Activated gamma-delta T cell (primary cell): ENCODE measurements at regions not wholly inside any gene's neighbourhood (a gene's known extent, or its start where the extent isn't known, plus 50 kb on each side); places are given as distances from the start of the nearest gene placed in this dataset.

Source experiments
- DNase-seq: peaks from one replicate; lab custom pipeline; 2025; lab: John Stamatoyannopoulos, UW

DNA sequence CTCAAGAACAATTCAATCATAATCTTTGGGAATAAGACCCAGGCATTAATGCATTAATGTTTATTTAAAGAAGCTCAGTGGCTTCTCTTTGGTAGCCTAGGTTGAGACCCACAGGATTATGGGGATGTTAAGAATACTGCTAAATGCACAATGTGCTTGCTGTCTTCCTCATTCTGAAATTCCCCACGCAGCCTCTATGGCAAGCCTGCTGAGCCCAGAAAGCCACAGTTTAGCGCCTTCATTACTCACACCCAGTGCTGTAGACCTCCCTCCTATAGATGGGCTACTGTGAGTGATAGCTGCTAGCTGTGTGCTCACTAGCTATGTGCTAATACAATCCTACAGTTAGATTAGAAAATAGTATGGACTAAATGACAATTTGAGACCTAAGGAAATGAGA is 90.6 kb downstream of the TNFSF13B start:
- no peak for DNase-seq

DNA sequence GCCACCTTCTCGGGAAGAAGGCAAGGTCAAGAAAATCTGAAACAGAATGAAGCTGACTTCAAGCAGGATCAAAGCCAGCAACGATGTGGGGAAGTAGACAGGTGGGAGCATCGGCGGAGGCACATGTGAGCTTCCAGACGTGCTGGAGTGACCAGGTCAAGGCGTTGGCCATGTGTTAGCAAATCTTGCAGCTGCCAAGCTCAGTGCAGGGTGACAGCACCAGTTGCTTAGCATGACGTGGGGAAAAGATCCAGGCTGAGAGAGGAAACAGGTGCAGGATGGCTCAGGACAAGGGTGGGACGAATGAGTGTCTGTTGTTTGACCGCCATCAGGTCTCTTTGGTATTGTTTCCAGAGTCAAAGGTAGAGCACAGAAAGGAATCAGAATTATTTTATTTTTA is 92.3 kb downstream of the TNFSF13B start:
- DNase-seq = no peak

DNA sequence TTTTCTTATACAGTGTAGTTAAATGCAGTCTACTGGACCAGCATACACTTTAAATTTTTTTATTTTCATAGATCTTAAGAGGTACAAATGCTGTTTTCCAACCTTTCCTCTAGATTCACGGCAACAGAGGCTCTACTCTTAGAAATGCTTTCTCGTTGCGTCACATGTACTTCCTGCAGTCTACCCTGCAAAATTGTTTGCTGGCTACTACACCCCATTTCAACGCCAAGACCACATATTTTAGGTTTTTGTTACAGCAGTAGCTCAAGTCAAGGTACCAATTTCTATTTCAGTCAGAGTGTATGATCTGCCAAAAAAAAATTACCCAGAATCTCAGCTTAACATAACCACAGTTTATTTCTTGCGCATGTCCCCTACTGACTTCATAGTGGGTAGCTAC is 94.1 kb downstream of the TNFSF13B start:
- DNase-seq = no peak

DNA sequence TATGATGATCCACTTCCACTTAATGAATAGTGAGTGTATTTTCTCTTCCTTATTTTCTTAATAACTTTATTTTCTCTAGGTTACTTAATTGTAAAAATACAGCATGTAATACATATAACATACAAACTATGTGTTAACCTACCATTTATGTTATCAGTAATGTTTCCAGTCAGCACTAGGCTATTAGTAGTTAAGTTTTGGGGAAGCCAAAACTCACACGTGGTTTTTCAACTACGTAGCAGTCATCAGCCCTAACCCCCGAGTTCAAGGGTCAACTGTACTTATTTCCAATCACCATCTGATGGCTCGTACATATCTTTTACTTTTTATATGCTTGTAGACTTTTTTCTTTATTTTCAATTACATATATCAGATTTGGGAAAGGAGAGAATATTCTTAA is 95.7 kb downstream of the TNFSF13B start:
- no peak for DNase-seq

DNA sequence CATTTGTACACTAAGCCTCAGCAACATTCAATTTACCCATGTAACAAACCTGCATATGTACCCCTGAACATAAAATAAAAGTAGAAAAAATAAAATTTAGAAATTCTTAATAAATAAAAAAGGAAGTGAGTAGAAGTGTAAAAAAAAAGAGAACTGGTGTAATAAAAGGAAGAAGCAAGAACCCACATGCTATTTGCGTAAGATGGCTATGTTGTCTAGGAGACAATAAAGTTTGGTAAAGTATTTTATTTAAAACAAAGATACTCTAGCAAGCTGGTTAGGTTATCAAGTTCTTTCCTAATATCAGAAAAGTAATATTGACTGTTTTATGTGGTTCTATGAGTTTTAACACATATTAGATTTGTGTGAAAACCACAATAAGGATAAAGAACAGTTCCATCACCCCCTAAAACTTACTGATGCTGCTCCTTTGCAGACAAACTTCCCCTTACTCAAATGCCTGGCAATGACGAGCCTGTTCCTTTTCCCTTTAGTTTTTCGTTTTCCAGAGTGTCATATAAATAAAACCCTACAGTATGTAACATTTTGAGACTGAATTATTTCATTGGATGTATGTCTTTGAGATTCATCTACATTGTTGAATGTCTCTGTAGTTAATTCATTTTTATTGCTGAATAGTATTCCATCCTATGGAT is 98.9 kb downstream of the TNFSF13B start:
- DNase-seq = no peak

DNA sequence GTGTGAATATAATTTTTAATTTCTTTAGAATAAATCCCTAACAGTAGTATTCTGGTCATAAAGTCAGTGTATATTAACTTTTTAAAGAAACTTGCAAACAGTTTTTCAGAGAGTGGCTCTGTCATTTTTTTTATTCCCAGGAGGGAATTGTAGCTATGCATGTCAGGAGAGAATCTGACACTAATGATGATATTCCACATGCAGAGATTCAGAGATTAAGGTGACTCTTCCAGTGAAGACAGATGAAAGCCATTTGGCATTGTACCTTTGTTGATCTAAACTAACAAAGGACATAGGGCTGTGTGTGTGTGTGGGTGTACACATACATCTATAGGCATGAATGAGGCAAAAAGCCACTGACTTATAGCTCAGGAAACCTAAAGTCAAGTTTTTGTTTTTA is 99.9 kb downstream of the TNFSF13B start:
- DNase-seq = no peak

DNA sequence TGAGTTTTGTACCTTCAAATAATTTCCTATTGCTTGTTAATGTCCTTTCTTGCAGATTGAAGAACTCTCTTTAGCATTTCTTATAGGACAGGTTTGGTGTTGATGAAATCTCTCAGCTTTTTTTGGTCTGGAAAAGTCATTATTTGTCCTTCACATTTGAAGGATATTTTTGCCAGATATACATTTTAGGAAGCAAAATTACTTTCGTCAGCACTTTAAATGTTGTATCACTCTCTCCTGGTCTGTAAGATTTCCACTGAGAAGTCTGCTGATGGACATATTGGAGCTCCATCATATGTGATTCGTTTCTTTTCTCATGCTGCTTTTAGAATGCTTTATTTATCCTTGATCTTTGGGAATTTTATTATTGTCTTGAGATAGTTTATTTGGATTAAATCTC is 105.5 kb downstream of the TNFSF13B start:
- DNase-seq = no peak

DNA sequence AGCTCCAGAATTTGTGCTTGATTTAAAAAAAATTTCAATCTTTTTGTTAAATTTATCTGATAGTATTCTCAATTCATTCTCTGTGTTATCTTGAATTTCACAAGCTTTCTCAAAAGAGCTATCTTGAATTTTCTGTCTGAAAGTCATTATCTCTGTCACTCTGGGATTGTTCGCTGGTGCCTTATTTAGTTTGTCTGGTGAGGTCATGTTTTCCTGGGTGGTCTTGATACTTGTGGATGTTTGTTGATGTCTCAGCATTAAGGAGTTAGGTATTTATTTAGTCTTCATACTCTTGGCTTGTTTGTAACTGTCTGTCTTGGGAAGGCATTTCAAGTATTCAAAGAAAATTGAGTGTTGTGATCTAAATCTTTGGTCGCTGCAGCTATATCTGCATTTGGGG is 106.3 kb downstream of the TNFSF13B start:
- no peak for DNase-seq

DNA sequence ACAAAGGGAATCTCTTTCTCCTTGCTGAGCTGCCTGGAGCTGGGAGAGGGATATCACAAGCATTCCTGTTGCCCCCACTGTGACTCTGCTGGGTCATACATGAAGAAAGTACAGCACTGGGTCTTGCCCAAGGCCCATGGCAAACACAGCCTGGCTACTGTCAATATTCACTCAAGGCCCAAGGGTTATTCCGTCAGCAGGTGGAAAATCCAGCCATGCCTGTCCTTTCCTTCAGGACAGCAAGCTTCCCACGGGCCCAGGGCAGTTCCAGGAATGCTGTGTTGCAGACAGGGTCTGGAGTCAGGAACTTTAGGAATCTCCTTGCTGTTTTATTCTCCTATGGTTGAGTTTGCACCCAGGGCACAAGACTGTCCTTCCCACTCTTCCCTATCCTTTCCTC is 106.8 kb downstream of the TNFSF13B start:
- DNase-seq = no peak

DNA sequence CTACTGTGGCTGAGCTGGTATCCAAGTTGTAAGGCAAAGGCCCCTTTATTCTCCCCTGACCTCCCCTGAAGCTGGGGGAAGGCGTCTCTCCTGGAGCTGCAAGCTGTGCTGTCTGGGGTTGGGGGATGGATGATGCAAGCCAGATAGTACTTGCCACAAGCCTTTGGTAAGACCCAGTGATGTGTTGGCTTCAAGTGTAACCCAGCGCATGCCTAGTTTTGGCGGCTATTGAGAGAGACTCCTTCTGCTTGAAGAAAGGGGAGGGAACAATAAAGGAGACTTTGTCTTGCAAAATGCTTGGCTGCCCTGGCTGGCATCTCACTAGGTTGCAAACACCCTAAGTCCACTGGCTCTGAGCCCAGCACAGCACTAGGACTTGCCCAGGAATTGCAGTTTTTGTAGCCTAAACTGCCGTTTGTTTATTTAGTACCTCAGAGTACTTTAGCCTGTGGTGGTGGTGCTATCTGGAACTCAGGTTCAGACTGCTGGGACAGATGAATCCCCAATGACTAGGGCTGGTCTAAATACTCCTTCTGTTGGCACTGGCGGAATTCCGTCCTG is 108.2 kb downstream of the TNFSF13B start:
- no peak for DNase-seq

DNA sequence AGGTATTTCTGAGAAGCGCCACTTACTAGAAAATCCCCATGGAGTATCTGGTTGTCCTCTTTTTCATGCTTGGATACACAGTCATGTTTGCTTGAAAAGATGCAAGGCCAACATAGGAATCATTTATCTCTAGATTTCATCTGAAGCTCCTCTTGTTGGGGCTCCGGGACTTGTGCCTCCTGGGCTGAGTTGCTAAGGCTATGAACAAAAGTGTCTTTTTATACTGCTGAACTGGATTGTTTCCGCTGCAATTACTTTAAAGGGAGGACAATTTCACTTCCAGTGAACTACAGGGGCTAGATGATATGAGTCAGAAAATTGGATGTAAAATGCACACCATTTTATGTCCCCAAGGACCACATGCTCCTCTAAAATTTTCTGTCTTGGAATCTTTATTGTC is 114.1 kb downstream of the TNFSF13B start:
- no peak for DNase-seq

DNA sequence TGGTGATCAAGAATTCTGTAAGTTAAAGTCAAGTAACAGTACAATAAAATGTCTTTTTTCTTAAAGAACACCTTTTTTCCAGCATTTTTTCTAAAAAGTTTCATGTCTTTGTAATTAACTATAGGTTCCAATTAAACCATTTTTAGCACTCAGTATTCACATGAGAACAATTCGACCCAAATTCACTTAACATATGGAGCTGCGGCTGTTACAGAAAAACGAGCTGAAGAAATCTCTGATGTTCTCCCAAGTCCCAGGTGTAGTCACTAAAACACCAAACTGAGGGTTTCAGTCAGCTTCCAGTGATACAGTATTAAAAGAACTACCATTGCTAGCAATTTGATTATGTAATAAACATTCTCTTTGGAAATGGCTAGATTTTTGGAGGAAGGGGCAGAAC is 117.6 kb downstream of the TNFSF13B start:
- no peak for DNase-seq

DNA sequence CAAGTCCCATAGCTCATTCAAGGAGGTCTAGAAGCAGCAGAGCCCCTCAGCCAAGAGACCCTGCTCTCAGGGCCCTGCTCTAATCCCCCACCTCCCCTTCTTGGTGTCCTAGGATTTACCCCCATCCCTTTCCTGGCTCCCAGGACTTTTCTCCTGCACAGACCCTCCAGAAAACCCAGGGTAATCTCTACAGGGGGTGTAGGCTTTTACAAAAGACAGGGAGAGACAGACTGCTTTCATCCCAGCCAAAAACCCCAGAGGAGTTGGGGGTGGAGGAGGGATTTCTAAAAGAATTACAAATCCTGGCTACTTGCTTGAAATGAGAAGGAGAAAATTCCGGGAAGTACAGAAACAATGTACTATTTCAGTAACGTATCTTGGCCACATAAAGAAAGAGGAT is 133.3 kb downstream of the TNFSF13B start:
- DNase-seq = no peak

DNA sequence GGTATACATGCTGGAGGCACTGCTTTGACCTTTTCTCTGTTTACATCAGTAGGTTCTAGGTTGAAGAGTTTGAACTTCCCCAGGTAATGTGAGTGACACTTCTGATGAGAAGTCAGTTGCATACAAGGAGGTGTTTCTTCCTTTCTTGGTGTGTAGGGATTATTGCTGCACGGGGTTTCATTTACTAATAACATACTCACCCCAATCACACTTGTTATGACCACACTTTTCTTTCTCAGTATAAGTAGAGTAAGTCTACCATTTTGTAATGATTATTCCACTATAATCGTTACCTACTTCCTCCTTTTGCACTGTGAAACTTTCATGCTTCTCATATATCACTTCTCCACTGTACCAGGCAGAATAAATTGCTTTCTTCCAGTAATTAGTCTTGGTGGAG is 138.0 kb downstream of the TNFSF13B start:
- no peak for DNase-seq

DNA sequence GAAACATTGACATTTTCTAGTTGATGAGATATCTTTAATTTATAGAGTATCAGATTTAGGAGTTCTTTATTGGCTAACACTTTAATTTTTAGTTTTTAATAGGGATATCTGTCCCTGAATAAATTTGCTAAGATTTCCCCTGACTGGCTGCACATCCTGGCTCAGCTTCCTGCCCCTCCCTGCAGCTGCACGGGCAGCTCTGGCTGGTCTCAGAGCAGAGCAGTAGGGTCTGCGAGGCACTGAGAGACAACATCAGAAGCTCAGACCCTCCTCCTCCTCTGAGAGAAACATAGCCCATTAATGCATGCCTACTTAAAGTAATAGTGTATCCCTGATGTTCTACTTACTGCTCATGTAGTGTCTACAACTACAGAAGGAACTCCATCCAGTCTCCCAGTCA is 139.2 kb downstream of the TNFSF13B start:
- DNase-seq = no peak

DNA sequence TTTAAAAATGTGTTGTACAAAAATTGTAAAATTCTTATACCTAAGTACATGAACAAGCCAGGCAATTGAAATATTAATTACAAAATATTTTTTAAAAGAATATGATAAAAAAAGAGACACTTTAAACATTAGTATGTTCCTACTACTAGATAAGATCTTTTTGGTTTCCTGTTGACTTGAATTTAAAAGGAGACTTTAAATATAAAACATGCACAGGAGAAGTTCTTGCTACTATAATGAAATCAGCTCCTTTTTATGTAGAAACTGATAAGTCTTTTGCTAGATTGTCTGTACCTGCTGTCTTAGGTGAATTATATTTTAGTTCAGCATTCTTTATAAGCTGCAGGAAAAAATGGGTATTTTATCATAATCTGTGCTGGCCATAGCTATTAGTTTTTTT is 140.2 kb downstream of the TNFSF13B start:
- DNase-seq = no peak

DNA sequence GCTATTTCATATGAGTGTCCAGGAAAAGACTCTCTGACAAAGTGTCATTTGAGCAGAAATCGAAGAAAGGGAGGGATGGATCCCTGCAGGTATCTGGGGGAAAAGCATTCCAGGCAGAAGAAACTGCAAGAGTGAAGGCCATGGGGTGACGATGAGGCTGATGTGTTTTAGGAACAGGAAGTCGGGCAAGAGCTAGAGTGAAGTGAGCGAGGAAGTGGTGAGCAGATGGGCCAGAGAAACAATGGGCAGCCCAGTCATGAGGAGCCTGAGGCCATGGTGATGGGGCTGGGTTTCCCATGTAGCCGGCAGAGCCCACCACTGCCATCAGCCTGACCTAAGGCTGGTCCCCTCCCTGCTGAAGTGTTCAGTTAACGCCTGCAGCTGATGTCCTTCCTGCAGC is 150.2 kb downstream of the TNFSF13B start:
- DNase-seq = no peak

DNA sequence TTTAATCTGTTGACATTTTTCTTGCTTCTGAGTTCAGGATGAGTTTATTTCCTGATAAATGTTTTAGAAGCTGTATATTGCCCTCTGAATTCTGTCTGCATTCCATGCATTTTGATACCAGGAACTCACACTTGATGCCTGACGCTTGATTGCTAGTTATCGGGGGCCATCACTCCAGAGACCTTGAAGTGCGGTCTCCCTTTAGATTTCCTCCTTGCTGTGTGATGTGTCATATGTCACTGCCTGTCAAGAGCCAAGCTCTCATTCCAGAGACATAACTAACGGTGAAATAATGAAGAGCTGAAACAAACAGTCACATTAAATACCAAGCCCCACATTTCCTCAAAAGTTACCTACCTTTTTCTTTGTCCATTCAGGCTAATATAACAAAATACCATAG is 155.5 kb downstream of the TNFSF13B start:
- no peak for DNase-seq

DNA sequence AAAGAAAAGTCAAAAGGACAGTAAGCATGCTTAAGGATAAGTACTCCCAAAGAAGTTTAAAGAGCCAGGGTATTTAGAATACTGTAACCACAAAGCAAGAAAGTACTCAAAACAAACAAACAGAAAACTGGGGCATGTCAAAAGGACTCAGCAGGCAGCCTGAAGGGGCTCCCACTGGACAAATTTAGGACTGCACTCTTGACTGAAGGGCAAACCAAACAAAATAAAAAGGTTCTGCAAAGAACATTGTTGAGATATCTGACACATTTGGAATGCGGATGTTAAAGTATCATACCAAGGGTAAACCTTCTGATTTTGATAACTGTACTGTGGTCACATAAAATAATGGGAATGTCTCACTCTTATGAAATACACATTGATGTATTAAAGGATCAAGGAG is 157.4 kb downstream of the TNFSF13B start:
- DNase-seq = no peak

DNA sequence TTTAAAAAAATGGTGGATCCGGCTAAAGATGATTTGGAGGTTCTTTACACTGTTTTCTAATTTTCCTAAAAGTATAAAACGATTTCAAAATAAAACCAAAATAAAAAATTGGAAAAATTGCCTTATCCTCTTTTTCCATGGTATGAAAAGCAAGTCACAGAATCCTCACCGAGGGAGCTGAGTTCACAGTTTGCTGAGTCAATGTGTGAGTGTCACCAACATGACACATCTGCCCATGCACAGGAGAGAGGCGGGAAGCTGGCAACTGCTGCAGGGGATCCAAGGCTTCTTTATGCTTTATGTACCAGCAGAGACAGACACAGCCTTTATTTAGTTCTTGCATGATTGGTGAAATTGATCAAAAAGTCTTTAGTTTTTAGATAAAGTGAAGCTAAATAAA is 157.8 kb downstream of the TNFSF13B start:
- DNase-seq = no peak

DNA sequence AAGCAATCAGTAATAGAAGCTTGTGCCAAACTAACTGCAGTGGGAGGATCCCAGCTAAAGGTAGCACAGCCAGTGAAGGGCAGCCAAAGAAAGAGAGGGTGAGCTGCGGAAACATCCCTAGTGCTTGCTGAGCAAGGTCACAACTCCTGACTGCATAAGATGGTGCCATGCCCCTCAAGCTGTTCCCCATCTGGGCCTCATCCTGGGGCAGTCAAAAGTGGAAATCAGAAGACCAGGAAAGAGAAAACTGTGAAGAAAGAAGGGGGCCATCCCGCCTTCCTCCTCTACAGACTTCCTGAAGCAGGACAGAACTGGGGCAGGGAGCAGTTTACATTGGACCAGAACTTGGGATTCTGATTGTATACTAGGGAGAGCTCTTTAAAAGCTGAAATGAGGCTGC is 159.2 kb downstream of the TNFSF13B start:
- no peak for DNase-seq

DNA sequence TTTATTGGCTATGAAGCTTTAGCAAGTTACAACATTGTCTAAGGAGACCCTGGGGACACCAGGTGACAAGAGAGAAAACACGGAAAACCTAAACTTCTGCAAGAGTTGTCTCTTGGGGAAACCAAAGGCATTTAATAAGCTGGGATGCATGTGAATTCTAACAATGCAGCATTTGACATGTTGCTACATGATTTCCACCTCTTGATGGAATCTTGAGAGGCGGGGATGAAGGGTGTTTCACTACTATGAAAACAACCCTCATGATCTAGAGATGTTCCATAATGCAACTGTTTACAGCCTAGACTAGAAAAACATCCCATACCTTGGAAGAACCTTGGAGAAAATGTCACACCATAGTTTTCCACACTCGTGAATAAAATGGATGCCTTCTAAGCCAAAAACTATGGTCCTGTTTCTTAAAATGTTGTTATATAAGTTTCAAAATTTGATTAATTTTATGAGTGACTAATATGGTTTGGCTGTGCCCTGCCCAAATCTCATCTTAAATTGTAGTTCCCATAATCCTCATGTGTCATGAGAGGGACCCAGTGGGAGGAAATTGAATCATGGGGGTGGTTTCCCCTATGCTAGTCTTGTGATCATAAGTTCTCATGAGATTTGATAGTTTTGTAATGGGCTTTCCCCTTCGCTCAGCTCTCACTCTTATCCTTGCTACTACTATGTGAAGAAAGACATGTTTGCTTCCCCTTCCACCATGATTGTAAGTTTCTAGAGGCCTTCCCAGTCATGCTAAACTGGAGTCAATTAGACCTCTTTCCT is 164.6 kb downstream of the TNFSF13B start:
- DNase-seq = no peak

DNA sequence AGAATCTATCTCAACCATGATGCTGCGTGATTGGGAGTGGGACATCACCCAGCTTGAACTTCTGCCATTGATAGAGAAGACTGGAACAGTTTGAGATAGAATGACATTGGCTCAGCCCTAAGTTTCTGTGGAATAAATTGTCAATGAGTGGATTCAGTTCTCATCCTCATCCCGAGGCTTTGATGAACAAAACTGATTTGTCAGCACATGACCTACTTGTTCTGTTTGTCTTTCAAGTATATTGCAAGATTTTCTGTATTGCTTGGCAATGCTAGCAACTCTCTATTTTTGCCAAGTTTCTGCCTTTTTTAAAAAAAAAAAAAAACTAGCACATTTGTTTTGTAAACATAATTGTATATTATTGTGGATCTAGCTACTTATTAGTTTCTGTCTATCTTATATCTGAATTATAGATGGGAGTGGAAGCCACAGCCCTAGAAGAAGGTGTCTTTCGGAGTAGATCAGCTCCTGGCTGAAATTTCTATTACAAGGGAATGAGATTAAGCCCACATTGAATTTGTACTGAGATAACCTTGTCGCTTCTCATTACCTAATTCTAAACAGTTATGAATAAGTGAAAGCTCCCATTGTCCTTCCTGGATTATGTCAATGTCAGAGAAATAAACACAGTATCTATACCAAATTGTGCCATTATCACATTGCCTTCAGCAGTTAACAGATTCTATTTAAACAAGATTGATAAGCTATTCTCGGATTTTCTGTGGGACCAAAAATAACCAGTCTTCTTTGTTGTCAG is 166.1 kb downstream of the TNFSF13B start:
- no peak for DNase-seq
